Posterior vena cava (tissue), 2 donors: ENCODE measurements at regions not wholly inside any gene's neighbourhood (a gene's known extent, or its start where the extent isn't known, plus 50 kb on each side); places are given as distances from the start of the nearest gene placed in this dataset.

ENCODE experiments used
- DNase-seq: peaks from one replicate; pipeline ENCODE4 v3.0.0-alpha.2; 2020; ENCODE audit warnings: low spot score
- intact Hi-C, 2 donors: fragments of 100-400 bp; cut with DNase I; formaldehyde crosslinking; loops; one replicate each; pipeline versions ENCODE4 v1.14.1 to v1.14.2; 2022 to 2023
- donor health status: DM: yes; HTN: yes; CAD: no.
- donor health status: DM: yes; HTN: yes; CAD: no.

GRCh38 chr10:129107525-129107924, 359.5 kb upstream of the MGMT start:
- DNase-seq, result no peak
- intact Hi-C loops, result no loop called here

- DNase-seq, result no peak
- intact Hi-C loops, result no loop called here
These were observed 358.7 kb upstream of the MGMT start for GRCh38 chr10:129108378-129108777.

- DNase-seq, result no peak
- intact Hi-C loops, result no loop called here
These were observed 358.0 kb upstream of the MGMT start for GRCh38 chr10:129108994-129109393.

GRCh38 chr10:129110780-129111179, 356.3 kb upstream of the MGMT start:
- intact Hi-C loops, result no loop called here
- DNase-seq, result no peak

- DNase-seq, result no peak
- intact Hi-C loops, result no loop called here
These were observed 355.1 kb upstream of the MGMT start for GRCh38 chr10:129111922-129112321.

GRCh38 chr10:129114588-129114987, 352.5 kb upstream of the MGMT start:
- no peak for DNase-seq
- intact Hi-C loops, result no loop called here

- intact Hi-C loops, result no loop called here
These were observed 350.7 kb upstream of the MGMT start for GRCh38 chr10:129116371-129116770.

GRCh38 chr10:129120441-129120840, 346.6 kb upstream of the MGMT start:
- no peak for DNase-seq
- intact Hi-C loops, result no loop called here

More at GRCh38 chr10:129116371-129116770, 350.7 kb upstream of the MGMT start:
- DNase-seq, result no peak

GRCh38 chr10:129122846-129123245, 344.2 kb upstream of the MGMT start:
- intact Hi-C loops, result no loop called here
- no peak for DNase-seq

- no peak for DNase-seq
- intact Hi-C loops, result no loop called here
These were observed 343.6 kb upstream of the MGMT start for GRCh38 chr10:129123428-129123827.

GRCh38 chr10:129126982-129127381, 340.1 kb upstream of the MGMT start:
- intact Hi-C loops, result no loop called here
- no peak for DNase-seq

- intact Hi-C loops, result no loop called here
- DNase-seq, result no peak
These were observed 335.4 kb upstream of the MGMT start for GRCh38 chr10:129131457-129132132.

GRCh38 chr10:129133856-129134255, 333.2 kb upstream of the MGMT start:
- intact Hi-C loops, result no loop called here
- DNase-seq, result no peak

- intact Hi-C loops, result no loop called here
- no peak for DNase-seq
These were observed 332.7 kb upstream of the MGMT start for GRCh38 chr10:129134371-129134770.

- intact Hi-C loops, result no loop called here
- DNase-seq, result no peak
These were observed 331.4 kb upstream of the MGMT start for GRCh38 chr10:129135624-129136023.

- no peak for DNase-seq
- intact Hi-C loops, result no loop called here
These were observed 331.0 kb upstream of the MGMT start for GRCh38 chr10:129136074-129136473.

- DNase-seq, result no peak
- intact Hi-C loops, result no loop called here
These were observed 330.1 kb upstream of the MGMT start for GRCh38 chr10:129136951-129137350.

- intact Hi-C loops, result no loop called here
- no peak for DNase-seq
These were observed 325.8 kb upstream of the MGMT start for GRCh38 chr10:129140921-129141885.

- intact Hi-C loops, result no loop called here
- DNase-seq, result no peak
These were observed 315.8 kb upstream of the MGMT start for GRCh38 chr10:129151281-129151680.

- intact Hi-C loops, result no loop called here
- DNase-seq, result no peak
These were observed 310.6 kb upstream of the MGMT start for GRCh38 chr10:129156406-129156805.

- intact Hi-C loops, result no loop called here
- no peak for DNase-seq
These were observed 309.9 kb upstream of the MGMT start for GRCh38 chr10:129157185-129157584.
